Endodermal cell (in vitro differentiated cells): ENCODE measurements at regions not wholly inside any gene's neighbourhood (a gene's known extent, or its start where the extent isn't known, plus 50 kb on each side); places are given as distances from the start of the nearest gene placed in this dataset.

Experiments used
- DNase-seq: peaks from one replicate; pipeline ENCODE4 v3.0.0-alpha.2; 2017
- H3K27ac ChIP-seq: 2 replicates; pipeline ENCODE4 v1.5.1; 2013; ENCODE audit warnings: mild to moderate bottlenecking, low read depth, low read length, moderate library complexity
- H3K27me3 ChIP-seq: 2 replicates; pipeline ENCODE4 v1.6.1; 2013; ENCODE audit warnings: mild to moderate bottlenecking, low read length, moderate library complexity; ENCODE audit not compliant: insufficient read depth, control insufficient read depth, poor library complexity, severe bottlenecking
- H3K36me3 ChIP-seq: 2 replicates; pipeline ENCODE4 v1.7.0; 2013; ENCODE audit warnings: mild to moderate bottlenecking, low read length, moderate library complexity; ENCODE audit not compliant: control insufficient read depth, insufficient read depth
- H3K4me1 ChIP-seq: one replicate; pipeline ENCODE4 v1.7.0; 2013; ENCODE audit warnings: low read length; ENCODE audit not compliant: control insufficient read depth, insufficient read depth
- H3K4me3 ChIP-seq: 2 replicates; pipeline ENCODE4 v1.5.1; 2013; ENCODE audit warnings: mild to moderate bottlenecking, low read length, moderate library complexity
- H3K9ac ChIP-seq: 2 replicates; pipeline ENCODE4 v1.6.1; 2013; ENCODE audit warnings: mild to moderate bottlenecking, low read length, moderate library complexity; ENCODE audit not compliant: poor library complexity, severe bottlenecking; ENCODE audit errors: extremely low read depth
- H3K9me3 ChIP-seq: 2 replicates; pipeline ENCODE4 v1.6.1; 2013; ENCODE audit warnings: mild to moderate bottlenecking, low read length, moderate library complexity; ENCODE audit not compliant: control insufficient read depth
- H3K27ac Mint-ChIP-seq: 2 replicates; pipeline ENCODE4 v1.8.0; 2020; ENCODE audit warnings: mixed read lengths
- H3K27me3 Mint-ChIP-seq: 2 replicates; pipeline ENCODE4 v1.8.0; 2021; ENCODE audit warnings: mild to moderate bottlenecking, mixed read lengths; ENCODE audit not compliant: insufficient read depth
- H3K36me3 Mint-ChIP-seq: 2 replicates; pipeline ENCODE4 v1.8.0; 2020; ENCODE audit warnings: low read depth, mixed read lengths
- H3K4me1 Mint-ChIP-seq: 2 replicates; pipeline ENCODE4 v1.8.0; 2020; ENCODE audit warnings: mixed read lengths
- H3K4me3 Mint-ChIP-seq: 2 replicates; pipeline ENCODE4 v1.8.0; 2020; ENCODE audit warnings: mild to moderate bottlenecking, moderate library complexity, mixed read lengths
- H3K9me3 Mint-ChIP-seq: 2 replicates; pipeline ENCODE4 v1.8.0; 2020; ENCODE audit warnings: mild to moderate bottlenecking, mixed read lengths
- WGBS, 2 experiments: methylation state at CpG; one replicate each; pipeline versions ENCODE4 v1.1.5 to v1.1.7; 2013; ENCODE audit warnings: missing lambda C conversion rate in 2 of 2, mixed read lengths in 1 of 2; ENCODE audit not compliant: insufficient coverage in 1 of 2, insufficient read length in 1 of 2; 5-methylcytosine and 5-hydroxymethylcytosine counted together
- TF ChIP-seq, protein P1 (sequence below): fragments of 200-600 bp; sonication (generic); conservative IDR thresholded peaks from 2 replicates; pipeline ENCODE4 v1.5.0; 2021; ENCODE audit warnings: antibody characterized with exemption, mild to moderate bottlenecking

DNA sequence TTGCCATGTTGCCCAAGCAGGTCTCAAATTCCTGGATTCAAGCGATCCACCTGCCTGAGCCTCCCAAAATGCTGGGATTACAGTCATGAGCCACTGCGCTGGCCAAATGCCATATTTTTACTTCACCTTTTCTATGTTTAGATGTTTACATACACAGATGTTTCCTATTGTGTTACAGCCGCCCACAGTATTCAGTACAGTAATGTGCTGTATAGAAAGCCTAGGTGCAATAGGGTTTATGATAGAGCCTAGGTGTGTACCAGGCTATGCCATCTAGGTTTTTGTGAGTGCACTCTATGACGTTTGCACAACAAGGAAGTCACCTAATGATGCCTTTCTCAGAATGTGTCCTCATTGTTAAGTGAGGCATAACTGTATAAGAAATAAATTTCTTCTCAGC, 153.4 kb downstream of the CHRM3 start:
- Histone ChIP-seq H3K27me3 (no peaks in the 10 kb centered on the region), H3K27ac (no peak overlapping the region), H3K36me3 (no peaks in the 10 kb centered on the region), H3K4me1 (no peaks in the 10 kb centered on the region), H3K9me3 (no peaks in the 10 kb centered on the region), H3K9ac (no peak overlapping the region), H3K4me3 (no peak overlapping the region)
- Mint-ChIP-seq H3K27ac (no peak overlapping the region), H3K27me3 (no peaks in the 10 kb centered on the region), H3K4me3 (no peak overlapping the region), H3K9me3 (no peaks in the 10 kb centered on the region), H3K36me3 (no peaks in the 10 kb centered on the region), H3K4me1 (no peaks in the 10 kb centered on the region)
- DNase-seq: no peak
- TF ChIP-seq, protein P1, sequence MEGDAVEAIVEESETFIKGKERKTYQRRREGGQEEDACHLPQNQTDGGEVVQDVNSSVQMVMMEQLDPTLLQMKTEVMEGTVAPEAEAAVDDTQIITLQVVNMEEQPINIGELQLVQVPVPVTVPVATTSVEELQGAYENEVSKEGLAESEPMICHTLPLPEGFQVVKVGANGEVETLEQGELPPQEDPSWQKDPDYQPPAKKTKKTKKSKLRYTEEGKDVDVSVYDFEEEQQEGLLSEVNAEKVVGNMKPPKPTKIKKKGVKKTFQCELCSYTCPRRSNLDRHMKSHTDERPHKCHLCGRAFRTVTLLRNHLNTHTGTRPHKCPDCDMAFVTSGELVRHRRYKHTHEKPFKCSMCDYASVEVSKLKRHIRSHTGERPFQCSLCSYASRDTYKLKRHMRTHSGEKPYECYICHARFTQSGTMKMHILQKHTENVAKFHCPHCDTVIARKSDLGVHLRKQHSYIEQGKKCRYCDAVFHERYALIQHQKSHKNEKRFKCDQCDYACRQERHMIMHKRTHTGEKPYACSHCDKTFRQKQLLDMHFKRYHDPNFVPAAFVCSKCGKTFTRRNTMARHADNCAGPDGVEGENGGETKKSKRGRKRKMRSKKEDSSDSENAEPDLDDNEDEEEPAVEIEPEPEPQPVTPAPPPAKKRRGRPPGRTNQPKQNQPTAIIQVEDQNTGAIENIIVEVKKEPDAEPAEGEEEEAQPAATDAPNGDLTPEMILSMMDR: no peak
- 91 to 100% methylated on average over 2 to 4 of the region's 4 CpGs for WGBS, 2 experiments

DNA sequence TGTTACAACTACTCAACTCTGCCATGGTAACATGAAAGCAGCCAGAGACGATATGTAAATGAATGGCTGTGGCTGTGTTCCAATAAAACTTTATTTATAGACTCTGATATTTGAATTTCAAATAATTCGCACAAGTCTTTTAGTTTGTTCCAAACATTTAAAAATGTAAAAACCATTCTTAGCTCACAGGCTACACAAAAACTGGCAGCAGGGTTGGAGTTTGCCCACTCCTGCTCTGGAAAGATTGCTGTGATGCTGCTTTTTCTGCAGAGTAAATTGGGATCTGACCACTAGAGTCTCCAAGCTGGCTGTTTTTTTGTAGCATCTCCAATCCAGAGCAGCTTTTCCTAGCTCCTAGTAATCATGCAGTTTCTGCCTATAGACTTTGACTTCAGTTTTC, 157.5 kb downstream of the CHRM3 start:
- Mint-ChIP-seq H3K9me3 (peaks cover 6% of the 10 kb centered on the region), H3K36me3 (no peaks in the 10 kb centered on the region), H3K4me1 (no peaks in the 10 kb centered on the region), H3K27me3 (no peaks in the 10 kb centered on the region), H3K27ac (no peak overlapping the region), H3K4me3 (no peak overlapping the region)
- 92% methylated on average over 2 of the region's 2 CpGs; no CpG with 5 or more reads in 1 of the 2 experiments for WGBS, 2 experiments
- no peak for DNase-seq
- Histone ChIP-seq H3K4me1 (no peaks in the 10 kb centered on the region), H3K27me3 (no peaks in the 10 kb centered on the region), H3K9ac (no peak overlapping the region), H3K36me3 (no peaks in the 10 kb centered on the region), H3K4me3 (no peak overlapping the region), H3K27ac (no peak overlapping the region), H3K9me3 (no peaks in the 10 kb centered on the region)
- TF ChIP-seq, protein P1: no peak

DNA sequence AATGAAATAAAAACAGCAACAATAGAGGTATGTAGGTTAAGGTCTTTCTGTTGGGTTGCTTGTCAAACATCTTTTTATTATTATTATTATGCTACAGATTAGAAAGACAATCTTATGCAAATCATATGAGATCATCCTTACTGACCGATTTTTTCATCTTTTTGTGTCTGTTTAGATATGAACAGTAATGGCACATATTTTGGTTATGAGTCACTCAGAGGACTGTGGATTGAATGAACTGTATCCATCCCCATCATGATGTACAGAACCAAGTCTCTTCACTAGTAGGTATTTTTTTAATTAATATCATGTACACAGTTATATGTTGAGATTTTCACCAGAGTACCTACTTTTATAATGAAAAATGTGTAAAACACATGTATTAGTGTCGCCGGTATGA, 159.1 kb downstream of the CHRM3 start:
- no peaks in the 10 kb centered on the region for H3K36me3 Mint-ChIP-seq
- no peaks in the 10 kb centered on the region for H3K27me3 Mint-ChIP-seq
- no peak overlapping the region for H3K27ac ChIP-seq
- TF ChIP-seq, protein P1: no peak
- DNase-seq: no peak
- no peak overlapping the region for H3K27ac Mint-ChIP-seq
- no peaks in the 10 kb centered on the region for H3K9me3 ChIP-seq
- H3K9me3 Mint-ChIP-seq: peaks cover 7% of the 10 kb centered on the region
- H3K4me3 Mint-ChIP-seq: no peak overlapping the region
- 91% methylated on average over 3 of the region's 3 CpGs; no CpG with 5 or more reads in 1 of the 2 experiments for whole genome bisulfite sequencing, 2 experiments
- no peaks in the 10 kb centered on the region for H3K36me3 ChIP-seq
- H3K9ac ChIP-seq: no peak overlapping the region
- H3K4me1 ChIP-seq: no peaks in the 10 kb centered on the region
- H3K4me3 ChIP-seq: no peak overlapping the region
- H3K27me3 ChIP-seq: no peaks in the 10 kb centered on the region
- H3K4me1 Mint-ChIP-seq: no peaks in the 10 kb centered on the region
